ENCODE measurements at regions not wholly inside any gene's neighbourhood (a gene's known extent, or its start where the extent isn't known, plus 50 kb on each side); places are given as distances from the start of the nearest gene placed in this dataset.

- TF ChIP-seq CTCF (IDR thresholded peaks at IDR 0.05) = no peak
- TF ChIP-seq POLR2A (IDR thresholded peaks at IDR 0.05) = no peak
These were observed 683.2 kb upstream of the FOXG1 start for GRCh38 chr14:28083389-28083788.
